H1 (cell line): ENCODE measurements at regions not wholly inside any gene's neighbourhood (a gene's known extent, or its start where the extent isn't known, plus 50 kb on each side); places are given as distances from the start of the nearest gene placed in this dataset.

ENCODE experiments used
- CTCF ChIA-PET: fragments of 300-600 bp; sonication (Branson Sonifier 250); formaldehyde crosslinking; loops from one replicate; lab custom pipeline; 2021; ENCODE audit not compliant: partially characterized antibody; lab: Charles Lee
- POLR2A ChIA-PET: fragments of 300-600 bp; sonication (Branson Sonifier 250); formaldehyde crosslinking; loops from one replicate; lab custom pipeline; 2021; ENCODE audit warnings: inconsistent platforms; ENCODE audit not compliant: partially characterized antibody; lab: Charles Lee
- DNase-seq, 2 experiments: peaks; one replicate each; pipeline versions ENCODE4 v3.0.0 to v3.0.0-alpha.2; 2010 to 2022; ENCODE audit warnings: low spot score in 2 of 2, low read depth in 1 of 2, mixed read lengths in 1 of 2
- FAIRE-seq: peaks from 2 replicates; lab custom pipeline; 2011; peaks lifted over from hg19 to GRCh38; lab: Jason Lieb, UNC
- H2AFZ ChIP-seq: 2 replicates; pipeline ENCODE4 v1.8.1; 2012; ENCODE audit warnings: low read length, inconsistent platforms
- H2AK5ac ChIP-seq: 2 replicates; pipeline ENCODE4 v1.6.1; 2013; ENCODE audit warnings: low read depth, low read length
- H2BK120ac ChIP-seq: replicated peaks from 2 replicates; pipeline ENCODE3; 2013; ENCODE audit warnings: low read depth, low read length, inconsistent platforms
- H2BK12ac ChIP-seq: 2 replicates; pipeline ENCODE4 v1.6.1; 2013; ENCODE audit warnings: low read depth, low read length
- H2BK15ac ChIP-seq: 2 replicates; pipeline ENCODE4 v1.6.1; 2013; ENCODE audit warnings: low read length
- H2BK20ac ChIP-seq: 2 replicates; pipeline ENCODE4 v1.6.1; 2013; ENCODE audit warnings: low read length
- H2BK5ac ChIP-seq: 2 replicates; pipeline ENCODE4 v1.6.1; 2013; ENCODE audit warnings: low read depth, low read length
- H3K14ac ChIP-seq: 2 replicates; pipeline ENCODE4 v1.6.1; 2013; ENCODE audit warnings: inconsistent platforms; ENCODE audit not compliant: insufficient read length
- H3K18ac ChIP-seq: 2 replicates; pipeline ENCODE4 v1.6.1; 2013; ENCODE audit warnings: low read length; ENCODE audit errors: extremely low read depth
- H3K23ac ChIP-seq: 2 replicates; pipeline ENCODE4 v1.6.1; 2013; ENCODE audit warnings: inconsistent platforms; ENCODE audit not compliant: insufficient read length
- H3K23me2 ChIP-seq: 2 replicates; pipeline ENCODE4 v1.6.1; 2013; ENCODE audit warnings: low read depth, low read length
- H3K27ac ChIP-seq: 2 replicates; pipeline ENCODE4 v1.6.1; 2011; ENCODE audit warnings: low read depth, low read length, inconsistent platforms
- H3K27me3 ChIP-seq, 4 experiments: replicated peaks in 1 of 4; 1 replicate in 1 of 4; 2 replicates in 3 of 4; pipeline versions ENCODE4 v1.6.1 to v1.8.1; 2011 to 2013; ENCODE audit warnings: low read length in 3 of 4, mild to moderate bottlenecking in 3 of 4, inconsistent platforms in 2 of 4, mixed read lengths in 2 of 4, moderate library complexity in 1 of 4; ENCODE audit not compliant: control insufficient read depth in 3 of 4, insufficient read depth in 3 of 4; ENCODE audit errors: extremely low read depth in 1 of 4
- H3K36me3 ChIP-seq, 4 experiments: 2 replicates each; pipeline versions ENCODE4 v1.6.1 to v1.8.1; 2011 to 2013; ENCODE audit warnings: mild to moderate bottlenecking in 4 of 4, low read length in 3 of 4, moderate library complexity in 2 of 4, control low read depth in 1 of 4, inconsistent platforms in 1 of 4; ENCODE audit not compliant: insufficient read depth in 4 of 4, control insufficient read depth in 2 of 4
- H3K4ac ChIP-seq: replicated peaks from 2 replicates; pipeline ENCODE3; 2013; ENCODE audit warnings: low read length, low read depth, mixed read lengths, inconsistent platforms; ENCODE audit not compliant: insufficient read length
- H3K4me1 ChIP-seq, 4 experiments: replicated peaks in 1 of 4; 1 replicate in 1 of 4; 2 replicates in 3 of 4; pipeline versions ENCODE4 v1.6.1 to v1.8.1; 2011 to 2013; ENCODE audit warnings: low read length in 3 of 4, inconsistent platforms in 2 of 4, mixed read lengths in 1 of 4; ENCODE audit not compliant: insufficient read depth in 4 of 4, control insufficient read depth in 3 of 4
- H3K4me2 ChIP-seq, 2 experiments: 2 replicates each; pipeline versions ENCODE4 v1.6.1 to v1.8.1; 2011 to 2013; ENCODE audit warnings: low read depth in 2 of 2, low read length in 2 of 2, control low read depth in 1 of 2, inconsistent platforms in 1 of 2, mild to moderate bottlenecking in 1 of 2; ENCODE audit not compliant: insufficient read depth in 1 of 2
- H3K4me3 ChIP-seq, 4 experiments: fragments of 200-600, 300-600 bp in 1 of 4; sonication (generic), shearing (Covaris generic), sonication (Bioruptor Twin) in 1 of 4; 2 replicates each; pipeline versions ENCODE4 v1.5.1 to v1.8.1; 2011 to 2016; ENCODE audit warnings: low read length in 4 of 4, low read depth in 3 of 4, control low read depth in 2 of 4, inconsistent platforms in 2 of 4, mild to moderate bottlenecking in 2 of 4, mixed read lengths in 1 of 4, moderate library complexity in 1 of 4; ENCODE audit not compliant: insufficient read depth in 2 of 4; ENCODE audit errors: extremely low read depth in 1 of 4
- H3K56ac ChIP-seq: replicated peaks from 2 replicates; pipeline ENCODE3; 2013; ENCODE audit warnings: low read depth, mild to moderate bottlenecking, mixed read lengths, low read length, inconsistent platforms; ENCODE audit not compliant: insufficient read length
- H3K79me1 ChIP-seq: 2 replicates; pipeline ENCODE4 v1.6.1; 2013; ENCODE audit warnings: low read depth, low read length, control low read depth
- H3K79me2 ChIP-seq, 2 experiments: 2 replicates each; pipeline versions ENCODE4 v1.6.1 to v1.8.1; 2012 to 2013; ENCODE audit warnings: low read length in 2 of 2, mild to moderate bottlenecking in 2 of 2, inconsistent platforms in 1 of 2; ENCODE audit not compliant: insufficient read depth in 2 of 2, control insufficient read depth in 1 of 2
- H3K9ac ChIP-seq, 4 experiments: replicated peaks in 1 of 4; 1 replicate in 1 of 4; 2 replicates in 3 of 4; pipeline versions ENCODE4 v1.6.1 to v1.8.1; 2011 to 2013; ENCODE audit warnings: low read depth in 3 of 4, low read length in 3 of 4, control low read depth in 2 of 4, mild to moderate bottlenecking in 2 of 4, moderate library complexity in 2 of 4, inconsistent platforms in 1 of 4; ENCODE audit errors: extremely low read depth in 1 of 4
- H3K9me3 ChIP-seq, 2 experiments: 2 replicates each; pipeline versions ENCODE4 v1.6.1 to v1.8.1; 2012 to 2013; ENCODE audit warnings: mild to moderate bottlenecking in 2 of 2, moderate library complexity in 2 of 2, control low read depth in 1 of 2, inconsistent platforms in 1 of 2, low read depth in 1 of 2, low read length in 1 of 2, mixed read lengths in 1 of 2; ENCODE audit not compliant: insufficient read depth in 2 of 2
- H4K20me1 ChIP-seq, 2 experiments: replicated peaks in 1 of 2; 2 replicates each; pipeline versions ENCODE3 to v1.8.1; 2011 to 2013; ENCODE audit warnings: inconsistent platforms in 2 of 2, low read length in 2 of 2, mild to moderate bottlenecking in 1 of 2; ENCODE audit not compliant: insufficient read depth in 2 of 2, control insufficient read depth in 1 of 2
- H4K5ac ChIP-seq: 2 replicates; pipeline ENCODE4 v1.6.1; 2013; ENCODE audit warnings: low read length, low read depth, mixed read lengths, inconsistent platforms; ENCODE audit not compliant: insufficient read length
- H4K8ac ChIP-seq: 2 replicates; pipeline ENCODE4 v1.8.0; 2013; ENCODE audit warnings: mild to moderate bottlenecking, moderate library complexity, low read length, inconsistent platforms; ENCODE audit not compliant: insufficient read depth; ENCODE audit errors: extremely low read depth
- H4K91ac ChIP-seq: replicated peaks from 2 replicates; pipeline ENCODE3; 2013; ENCODE audit warnings: low read length, mixed read lengths, inconsistent platforms; ENCODE audit not compliant: insufficient read length
- CBX8 ChIP-seq: fragments of 300-800, 300-1000 bp; sonication (generic); IDR thresholded peaks from 2 replicates; pipeline ENCODE4 v1.7.1; 2016; ENCODE audit warnings: low read depth, low read length, borderline replicate concordance
- CREB1 ChIP-seq: IDR thresholded peaks from 2 replicates; pipeline ENCODE4 v1.6.1; 2012; ENCODE audit warnings: inconsistent platforms
- GABPA ChIP-seq: IDR thresholded peaks from 2 replicates; pipeline ENCODE4 v1.6.1; 2011; ENCODE audit warnings: mild to moderate bottlenecking, low read length, moderate library complexity, borderline replicate concordance; ENCODE audit not compliant: insufficient read depth
- HDAC2 ChIP-seq, 2 experiments: fragments of 300-600 bp in 1 of 2; sonication (generic) in 1 of 2; IDR thresholded peaks; 2 replicates each; pipeline ENCODE4 v1.6.1; 2011 to 2012; ENCODE audit warnings: low read depth in 2 of 2, low read length in 2 of 2, mild to moderate bottlenecking in 2 of 2, moderate library complexity in 2 of 2, borderline replicate concordance in 1 of 2, inconsistent platforms in 1 of 2
- SUZ12 ChIP-seq: fragments of 200-600 bp; sonication (generic); IDR thresholded peaks from 2 replicates; pipeline ENCODE4 v1.6.1; 2012; ENCODE audit warnings: mild to moderate bottlenecking, inconsistent platforms, low read length, moderate library complexity, mixed read lengths
- TAF1 ChIP-seq: IDR thresholded peaks from 2 replicates; pipeline ENCODE4 v1.6.1; 2011; ENCODE audit warnings: mild to moderate bottlenecking, low read depth, low read length
- WGBS, 2 experiments: shearing (Covaris generic) in 1 of 2; methylation state at CpG; one replicate each; pipeline versions ENCODE4 v1.1.6 to v1.1.7; 2013 to 2015; ENCODE audit warnings: low lambda C conversion rate in 2 of 2, mixed read lengths in 2 of 2, inconsistent platforms in 1 of 2, low coverage in 1 of 2, missing lambda C conversion rate in 1 of 2; ENCODE audit not compliant: insufficient replicate concordance in 2 of 2, insufficient coverage in 1 of 2, insufficient read length in 1 of 2; ENCODE audit errors: extremely low coverage in 1 of 2, missing lambda C conversion rate in 1 of 2; 5-methylcytosine and 5-hydroxymethylcytosine counted together

- Histone ChIP-seq H3K4me2 (no peak overlapping the region), H3K56ac (no peak overlapping the region), H4K20me1 (no peaks in the 10 kb centered on the region), H2BK15ac (no peak overlapping the region), H4K5ac (no peak overlapping the region), H3K18ac (no peak overlapping the region), H3K9me3 (peaks cover 33 to 34% of the 10 kb centered on the region in 2 experiments), H2AFZ (no peak overlapping the region), H2AK5ac (no peak overlapping the region), H3K4me1 (no peaks in the 10 kb centered on the region), H3K4me3 (no peak overlapping the region), H2BK20ac (no peak overlapping the region), H3K36me3 (no peaks in the 10 kb centered on the region), H2BK120ac (no peak overlapping the region), H3K27ac (no peak overlapping the region), H3K79me1 (no peaks in the 10 kb centered on the region), H3K23ac (no peak overlapping the region), H2BK12ac (no peak overlapping the region), H3K79me2 (no peaks in the 10 kb centered on the region), H3K14ac (no peak overlapping the region), H2BK5ac (no peak overlapping the region), H3K23me2 (no peaks in the 10 kb centered on the region), H3K4ac (no peak overlapping the region), H3K9ac (no peak overlapping the region), H3K27me3 (no peaks in the 10 kb centered on the region), H4K91ac (no peak overlapping the region), H4K8ac (no peak overlapping the region)
- 50% methylated on average over 1 of the region's 1 CpG; no CpG with 5 or more reads in 1 of the 2 experiments for WGBS, 2 experiments
- TF ChIP-seq CBX8, result no peak
- no peak for TF ChIP-seq TAF1
- TF ChIP-seq SUZ12, result no peak
- no peak for TF ChIP-seq GABPA
- no peak for TF ChIP-seq HDAC2 (IDR thresholded peaks at IDR 0.05; ENCODE audit: borderline replicate concordance in 1 of 2, low read depth in 2 of 2, low read length in 2 of 2)
- TF ChIP-seq CREB1, result no peak
- DNase-seq (no peak), FAIRE-seq (no peak)
- CTCF ChIA-PET, result no interaction called here
- POLR2A ChIA-PET, result no interaction called here
These were observed 185.6 kb downstream of the ZNF248 start for GRCh38 chr10:37671802-37672201.
